HG03159 (cell line): ENCODE measurements at regions not wholly inside any gene's neighbourhood (a gene's known extent, or its start where the extent isn't known, plus 50 kb on each side); places are given as distances from the start of the nearest gene placed in this dataset.
"Not testable (repeated sequence)": the region's sequence is repeated elsewhere in the genome, so short reads cannot be mapped to it uniquely, and the experiment has no call there.

Experiments
- ATAC-seq: cut with Tn5 transposase; IDR thresholded peaks from one replicate; pipeline ENCODE4 v1.9.1; 2021; ENCODE audit warnings: mild to moderate bottlenecking, moderate library complexity; ENCODE audit not compliant: unreplicated experiment

DNA sequence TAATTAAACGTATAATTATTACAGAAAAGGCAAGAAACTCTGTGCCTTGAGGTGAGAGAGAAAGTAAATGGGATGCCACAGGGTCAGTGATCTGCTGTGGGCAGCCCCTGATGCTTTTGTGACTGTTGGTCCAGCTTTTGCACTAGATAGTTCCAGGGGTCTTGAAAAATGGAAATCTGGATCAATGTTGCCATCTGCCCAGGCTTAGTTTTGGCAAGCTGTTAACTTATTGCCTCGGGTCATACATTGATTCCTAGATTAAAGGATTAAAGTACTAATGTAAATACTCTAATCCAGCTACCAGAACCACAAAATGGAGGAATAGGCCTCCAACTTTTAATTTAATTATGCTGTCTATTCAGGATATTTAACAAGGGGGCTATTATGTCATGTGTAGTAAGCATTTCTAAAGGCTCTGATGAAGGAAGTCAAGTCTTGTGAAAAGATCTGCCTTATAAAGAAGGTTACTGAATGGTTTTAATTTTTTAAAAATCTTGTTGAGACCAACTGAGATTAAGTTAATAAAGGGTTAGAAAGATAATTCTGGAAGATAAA, 376.0 kb upstream of the HS3ST5 start:
- ATAC-seq: no peak

- no peak for ATAC-seq
Observed at GRCh38 chr6:114718186-114718585, 375.4 kb upstream of the HS3ST5 start.

DNA sequence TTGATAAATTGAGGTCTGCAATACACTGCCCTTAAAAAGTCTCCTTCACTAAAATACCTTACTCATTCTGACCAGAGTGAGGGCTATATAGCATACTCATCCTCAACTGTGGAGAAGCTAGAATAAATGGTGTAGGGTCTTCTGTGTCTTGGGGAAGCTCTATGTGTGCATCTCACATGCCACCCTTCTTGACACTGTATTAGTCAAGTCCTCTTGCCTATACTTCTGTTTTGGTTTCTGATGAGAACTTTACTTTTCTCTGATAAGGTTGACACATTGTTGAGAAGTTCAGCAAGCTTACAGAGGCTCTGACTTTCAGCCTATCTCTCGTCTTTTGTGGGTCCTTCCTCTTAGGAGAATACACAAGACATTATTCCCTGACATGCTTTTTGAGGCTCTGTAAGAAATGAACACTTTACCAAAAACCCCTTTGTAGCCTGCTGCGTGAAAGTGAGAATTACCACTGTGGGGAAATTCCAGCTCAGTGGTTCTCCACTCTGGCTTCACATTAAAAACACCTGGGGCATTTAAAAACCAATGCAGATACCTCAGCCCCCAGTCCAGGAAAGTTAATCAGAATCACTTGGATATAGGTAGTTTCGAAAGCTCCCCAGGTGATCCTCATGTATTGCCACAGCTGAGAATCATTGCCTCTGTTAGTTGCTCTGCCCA, 372.1 kb upstream of the HS3ST5 start:
- ATAC-seq: peak; percentile 53

DNA sequence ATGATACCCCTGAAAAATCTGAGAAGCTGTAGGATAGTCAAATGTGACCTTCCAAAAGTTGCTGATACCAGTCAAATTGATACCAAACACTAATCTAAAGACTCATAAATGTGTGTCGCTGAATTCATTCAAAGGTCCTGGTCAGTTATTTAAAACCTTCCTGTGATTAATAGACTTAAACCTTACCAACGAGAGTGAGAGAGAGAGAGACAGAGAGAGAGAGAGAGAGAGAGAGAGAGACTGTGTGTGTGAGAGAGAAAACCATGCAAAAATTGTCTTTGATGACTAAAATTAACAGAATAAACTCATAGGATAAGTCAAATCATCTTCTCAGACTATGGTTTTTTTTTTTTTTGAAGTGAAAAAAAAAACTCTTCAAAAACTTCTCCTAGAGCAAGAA, 370.9 kb upstream of the HS3ST5 start:
- ATAC-seq: no peak

- peak; percentile 55 for ATAC-seq
Observed at GRCh38 chr6:114712129-114712662, 369.4 kb upstream of the HS3ST5 start.

DNA sequence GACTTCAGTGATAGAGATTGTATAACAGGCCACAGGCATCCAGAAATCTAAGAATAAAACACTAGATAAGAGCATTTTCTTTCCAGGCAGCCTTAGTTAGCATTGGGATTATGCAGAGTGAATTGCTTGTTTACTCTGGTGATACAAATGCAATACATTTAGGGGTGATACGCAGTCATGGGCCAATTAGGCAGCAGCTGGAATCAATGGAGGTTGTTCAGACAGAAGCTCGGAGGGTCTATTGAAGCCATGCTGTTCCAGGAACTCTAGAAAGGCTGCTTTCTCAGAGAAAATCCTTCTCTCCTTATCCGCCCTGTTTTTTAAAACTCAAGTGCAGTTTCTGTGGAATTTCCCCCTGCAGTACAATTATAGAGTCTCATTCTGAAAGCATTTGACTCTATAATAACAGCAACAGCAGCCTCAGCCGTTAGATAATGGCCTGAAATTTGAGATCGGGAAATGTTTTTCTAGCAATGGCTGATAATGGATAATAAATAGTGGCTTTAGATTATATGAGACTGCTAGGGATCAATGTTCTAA, 364.3 kb upstream of the HS3ST5 start:
- ATAC-seq: no peak

DNA sequence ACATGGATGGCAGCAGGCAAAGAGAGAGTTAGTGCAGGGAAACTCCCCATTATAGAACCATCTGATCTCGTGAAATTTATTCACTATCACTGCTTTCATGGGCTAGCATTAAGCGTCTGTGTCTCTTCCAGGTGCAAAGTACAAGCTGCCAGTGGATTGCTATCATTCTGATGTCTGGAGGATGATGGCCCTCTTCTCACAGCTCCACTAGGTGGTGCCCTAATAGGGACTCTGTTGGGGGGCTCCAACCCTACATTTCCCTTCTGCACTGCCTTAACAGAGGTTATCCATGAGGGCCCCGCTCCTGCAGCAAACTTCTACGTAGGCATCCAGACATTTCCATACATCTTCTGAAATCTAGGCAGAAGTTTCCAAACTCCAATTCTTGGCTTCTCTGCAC, 347.8 kb upstream of the HS3ST5 start:
- no peak for ATAC-seq

DNA sequence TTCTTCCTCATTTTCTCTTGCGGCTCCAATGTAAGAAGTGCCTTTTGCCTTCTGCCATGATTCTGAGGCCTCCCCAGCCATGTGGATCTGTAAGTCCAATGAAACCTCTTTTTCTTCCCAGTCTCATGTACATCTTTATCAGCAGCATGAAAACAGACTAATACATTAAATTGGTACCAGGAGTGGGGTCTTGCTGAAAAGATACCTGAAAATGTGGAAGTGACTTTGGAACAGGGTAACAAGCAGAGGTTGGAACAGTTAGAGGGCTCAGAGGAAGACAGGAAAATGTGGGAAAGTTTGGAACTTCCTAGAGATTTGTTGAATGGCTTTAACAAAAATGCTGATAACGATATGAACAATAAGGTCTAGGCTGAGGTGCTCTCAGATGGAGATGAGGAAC, 316.7 kb upstream of the HS3ST5 start:
- ATAC-seq: no peak

GRCh38 chr6:114651611-114652010, 308.8 kb upstream of the HS3ST5 start:
- ATAC-seq: no peak

DNA sequence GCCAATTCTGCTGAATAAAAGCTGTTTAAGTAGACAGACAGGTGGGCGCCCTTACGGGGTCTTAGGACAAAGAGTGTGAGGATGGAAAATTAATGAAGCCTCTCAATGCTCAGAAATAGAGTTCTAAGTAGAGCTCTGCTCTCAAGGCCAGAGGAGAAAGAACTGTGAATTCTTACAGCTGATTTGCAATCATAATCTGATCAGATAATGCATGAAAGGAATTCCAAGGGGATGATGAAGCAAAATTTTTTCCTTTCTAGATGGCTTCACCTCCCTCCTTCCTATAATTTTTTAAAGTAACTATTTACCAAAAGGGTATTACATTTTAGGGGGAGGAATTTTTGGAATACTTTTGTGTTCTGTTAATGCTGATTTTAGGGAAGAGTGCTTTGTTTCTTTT, 308.1 kb upstream of the HS3ST5 start:
- no peak for ATAC-seq

DNA sequence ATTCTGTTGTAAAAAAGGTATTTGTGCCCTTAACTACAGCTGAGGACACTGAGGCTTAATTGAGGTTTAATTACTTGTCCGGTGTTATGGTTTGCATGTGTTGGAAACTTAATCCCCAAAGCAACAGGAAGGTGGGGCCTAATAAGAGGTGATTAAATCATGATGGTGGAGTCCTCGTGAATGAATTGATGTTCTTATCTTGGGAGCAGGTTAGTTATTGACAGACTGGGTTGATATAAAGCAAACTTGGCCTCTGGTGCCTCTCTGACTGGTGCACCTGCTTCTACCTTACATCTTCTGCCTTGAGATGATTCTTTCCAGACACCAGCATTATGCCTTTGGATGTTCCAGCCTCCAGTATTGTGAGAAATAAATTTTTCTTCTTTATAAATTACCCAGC, 306.5 kb upstream of the HS3ST5 start:
- no peak for ATAC-seq

DNA sequence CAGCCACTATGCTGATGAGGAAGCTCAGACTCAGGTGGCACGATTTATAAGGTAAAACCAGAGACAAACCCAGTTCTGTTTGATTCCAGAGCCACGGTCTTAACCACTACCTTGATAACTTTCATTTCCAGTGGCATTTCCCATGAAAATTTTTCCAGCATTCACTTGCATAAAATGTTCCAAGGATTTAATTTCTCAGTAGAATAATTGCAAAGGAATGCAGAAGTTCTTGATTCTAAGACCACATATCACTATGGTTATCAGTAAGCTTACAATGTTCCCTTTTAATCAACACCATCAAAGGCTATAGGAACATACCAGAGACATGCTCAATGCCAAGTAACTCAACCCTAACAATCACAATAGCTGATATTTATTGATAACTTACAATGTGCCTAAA, 306.0 kb upstream of the HS3ST5 start:
- ATAC-seq: no peak

- ATAC-seq: no peak
Observed at GRCh38 chr6:114638341-114638740, 295.5 kb upstream of the HS3ST5 start.

DNA sequence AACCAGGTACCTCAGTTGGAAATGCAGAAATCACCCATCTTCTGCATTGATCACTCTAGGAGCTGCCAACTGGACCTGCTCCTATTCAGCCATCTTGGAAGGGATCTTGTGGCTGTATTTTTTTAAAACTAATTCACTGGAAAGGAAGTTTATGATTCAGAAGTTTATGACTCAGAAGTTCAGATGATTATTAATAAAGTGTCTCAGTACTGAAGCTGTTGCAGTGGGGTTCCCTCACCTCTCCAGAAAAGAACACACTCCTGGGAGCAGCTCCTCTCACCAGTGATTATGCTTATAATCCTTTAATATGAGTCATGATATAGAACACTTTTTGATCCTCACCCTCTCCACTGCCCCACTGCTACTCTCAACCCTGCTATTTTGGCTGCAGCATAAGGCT, 291.2 kb upstream of the HS3ST5 start:
- ATAC-seq: no peak

GRCh38 chr6:114626226-114626625, 283.4 kb upstream of the HS3ST5 start:
- ATAC-seq: not testable (repeated sequence)

- ATAC-seq: no peak
Observed at GRCh38 chr6:114619621-114620200, 276.9 kb upstream of the HS3ST5 start.

- peak; percentile 63 for ATAC-seq
Observed at GRCh38 chr6:114611696-114612095, 268.9 kb upstream of the HS3ST5 start.

DNA sequence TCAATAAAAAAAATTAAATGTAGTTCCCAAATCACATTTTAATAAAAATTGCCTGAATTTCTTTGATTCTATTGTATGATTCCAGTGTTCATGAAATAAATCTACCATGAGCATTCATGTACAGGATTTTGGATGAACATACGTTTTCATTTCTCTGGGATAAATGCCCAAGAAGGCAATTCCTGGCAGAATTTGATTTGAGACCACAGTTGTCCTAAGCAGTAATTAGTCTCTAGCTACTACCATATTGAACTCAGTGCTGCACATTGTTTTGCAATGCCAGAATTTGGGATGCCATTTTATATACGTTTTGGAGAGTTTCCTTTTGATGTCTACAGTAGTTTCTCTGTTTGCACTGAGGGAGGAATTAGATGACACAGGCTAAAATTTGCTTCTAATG, 265.3 kb upstream of the HS3ST5 start:
- no peak for ATAC-seq

DNA sequence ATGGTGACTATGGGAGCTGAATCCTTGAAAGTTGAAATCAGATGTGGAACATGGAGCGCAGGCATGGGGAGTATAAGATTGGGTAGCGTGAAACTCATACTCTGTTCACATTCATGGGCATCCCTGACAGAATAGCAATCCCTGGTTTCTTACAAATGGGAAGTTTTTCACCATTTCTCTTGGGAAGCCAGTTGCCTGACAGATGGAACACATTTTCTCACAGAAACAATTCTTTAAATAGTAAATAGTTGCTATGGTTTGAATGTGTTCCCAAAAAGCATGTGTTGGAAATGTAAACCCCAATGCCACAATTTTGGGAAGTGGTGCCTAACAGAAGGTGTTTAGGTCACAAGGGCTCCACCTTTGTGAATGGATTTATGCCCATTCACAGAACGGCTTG, 262.8 kb upstream of the HS3ST5 start:
- ATAC-seq: no peak

- no peak for ATAC-seq
Observed at GRCh38 chr6:114600381-114600780, 257.6 kb upstream of the HS3ST5 start.

DNA sequence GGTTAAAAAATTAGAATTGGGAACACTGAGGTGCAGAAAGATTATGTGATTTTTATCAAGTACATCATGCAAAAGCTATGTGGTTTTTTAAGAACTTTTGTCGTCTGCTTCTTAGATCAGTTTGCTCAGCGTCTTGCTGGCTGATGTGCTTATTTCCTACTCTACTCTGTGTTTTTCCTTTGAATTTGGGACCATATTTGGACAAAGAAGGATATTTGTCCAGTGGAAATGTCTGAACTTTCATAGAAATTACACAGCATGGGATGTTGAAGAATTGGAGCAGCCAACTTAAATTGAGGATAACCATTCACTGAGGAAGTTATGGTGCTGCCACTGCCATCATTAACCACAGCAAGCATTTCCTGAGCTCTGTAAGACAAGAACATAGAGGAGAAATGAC, 252.8 kb upstream of the HS3ST5 start:
- no peak for ATAC-seq

DNA sequence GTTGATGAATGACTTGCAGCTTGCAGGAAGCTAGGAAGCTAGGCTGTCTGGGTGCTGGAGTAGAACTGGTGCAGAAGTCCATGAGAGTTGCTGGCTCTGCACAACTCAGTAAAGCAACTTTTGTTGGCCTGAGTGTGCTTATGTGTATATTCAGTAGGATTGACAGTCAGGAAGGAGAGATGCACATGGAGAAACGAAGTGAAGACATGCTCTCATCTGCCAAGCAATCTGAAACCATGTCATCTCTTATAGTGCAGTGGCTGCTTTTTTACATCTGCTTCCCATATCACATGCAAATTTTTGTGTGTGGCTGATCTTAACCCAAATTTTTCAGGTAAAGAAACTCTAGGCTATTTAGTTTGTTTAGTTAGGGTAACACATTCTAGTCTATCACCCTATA, 252.4 kb upstream of the HS3ST5 start:
- ATAC-seq: no peak
